ENCODE measurements at regions not wholly inside any gene's neighbourhood (a gene's known extent, or its start where the extent isn't known, plus 50 kb on each side); places are given as distances from the start of the nearest gene placed in this dataset.

- Histone ChIP-seq H3K4me1 (ENCODE audit: insufficient read depth, low read length, severe bottlenecking) (no peaks in the 10 kb centered on the region), H3K27ac (ENCODE audit: low read depth, low read length, poor library complexity, severe bottlenecking) (no peak overlapping the region), H2AFZ (ENCODE audit: low read length) (0 out of 2 replicates have a peak overlapping the region, but pooled peaks have one; percentile 49), H3F3A (ENCODE audit: insufficient read depth, low read length) (no peaks in the 10 kb centered on the region), H3K36me3 (ENCODE audit: insufficient read depth, low read length) (no peaks in the 10 kb centered on the region), H3K79me2 (ENCODE audit: insufficient read depth, low read length) (no peaks in the 10 kb centered on the region), H3K27me3 (ENCODE audit: insufficient read depth, low read length) (no peaks in the 10 kb centered on the region), H4K20me1 (ENCODE audit: insufficient read depth, low read length) (no peaks in the 10 kb centered on the region), H3K4me3 (ENCODE audit: low read depth, low read length, poor library complexity, severe bottlenecking) (no peak overlapping the region), H3K9me3 (ENCODE audit: low read length) (no peaks in the 10 kb centered on the region), H3K9ac (ENCODE audit: low read length) (no peak overlapping the region), H3K4me2 (ENCODE audit: low read length) (no peak overlapping the region), H3K9me2 (ENCODE audit: low read depth, low read length) (no peaks in the 10 kb centered on the region)
- TF ChIP-seq CTCF (IDR thresholded peaks at IDR 0.05; ENCODE audit: low read length) (no peak), EZH2 (IDR thresholded peaks at IDR 0.05; ENCODE audit: borderline replicate concordance, low read length) (no peak)
Observed at GRCh38 chr5:40308867-40309266, 370.8 kb upstream of the PTGER4 start.

GRCh38 chr5:40307920-40308319, 371.8 kb upstream of the PTGER4 start:
- no peak for TF ChIP-seq EZH2 (IDR thresholded peaks at IDR 0.05; ENCODE audit: borderline replicate concordance, low read length)
- Histone ChIP-seq H3K27me3 (ENCODE audit: insufficient read depth, low read length) (no peaks in the 10 kb centered on the region), H3K9me3 (ENCODE audit: low read length) (no peaks in the 10 kb centered on the region), H3K4me2 (ENCODE audit: low read length) (no peak overlapping the region), H3K9ac (ENCODE audit: low read length) (no peak overlapping the region), H4K20me1 (ENCODE audit: insufficient read depth, low read length) (no peaks in the 10 kb centered on the region), H3K27ac (ENCODE audit: low read depth, low read length, poor library complexity, severe bottlenecking) (no peak overlapping the region), H2AFZ (ENCODE audit: low read length) (no peak overlapping the region), H3K4me3 (ENCODE audit: low read depth, low read length, poor library complexity, severe bottlenecking) (no peak overlapping the region), H3K79me2 (ENCODE audit: insufficient read depth, low read length) (no peaks in the 10 kb centered on the region), H3K9me2 (ENCODE audit: low read depth, low read length) (no peaks in the 10 kb centered on the region), H3K4me1 (ENCODE audit: insufficient read depth, low read length, severe bottlenecking) (no peaks in the 10 kb centered on the region), H3K36me3 (ENCODE audit: insufficient read depth, low read length) (no peaks in the 10 kb centered on the region), H3F3A (ENCODE audit: insufficient read depth, low read length) (no peaks in the 10 kb centered on the region)

GRCh38 chr5:40306869-40307487, 372.7 kb upstream of the PTGER4 start:
- no peak overlapping the region for H3K4me2 ChIP-seq (ENCODE audit: low read length)
- no peaks in the 10 kb centered on the region for H3K27me3 ChIP-seq (ENCODE audit: insufficient read depth, low read length)
- H3F3A ChIP-seq (ENCODE audit: insufficient read depth, low read length) = no peaks in the 10 kb centered on the region
- TF ChIP-seq EZH2 (IDR thresholded peaks at IDR 0.05; ENCODE audit: borderline replicate concordance, low read length) (no peak), CTCF (IDR thresholded peaks at IDR 0.05; ENCODE audit: low read length) (no peak)
- no peaks in the 10 kb centered on the region for H3K36me3 ChIP-seq (ENCODE audit: insufficient read depth, low read length)
- H3K9me2 ChIP-seq (ENCODE audit: low read depth, low read length) = no peaks in the 10 kb centered on the region
- no peak overlapping the region for H3K4me3 ChIP-seq (ENCODE audit: low read depth, low read length, poor library complexity, severe bottlenecking)
- H4K20me1 ChIP-seq (ENCODE audit: insufficient read depth, low read length) = no peaks in the 10 kb centered on the region
- H3K9ac ChIP-seq (ENCODE audit: low read length) = no peak overlapping the region
- H3K27ac ChIP-seq (ENCODE audit: low read depth, low read length, poor library complexity, severe bottlenecking) = no peak overlapping the region
- no peaks in the 10 kb centered on the region for H3K4me1 ChIP-seq (ENCODE audit: insufficient read depth, low read length, severe bottlenecking)
- no peaks in the 10 kb centered on the region for H3K79me2 ChIP-seq (ENCODE audit: insufficient read depth, low read length)
- no peak overlapping the region for H2AFZ ChIP-seq (ENCODE audit: low read length)
- H3K9me3 ChIP-seq (ENCODE audit: low read length) = no peaks in the 10 kb centered on the region

GRCh38 chr5:40292006-40292405, 387.7 kb upstream of the PTGER4 start:
- Histone ChIP-seq H3F3A (ENCODE audit: insufficient read depth, low read length) (no peaks in the 10 kb centered on the region), H3K27ac (ENCODE audit: low read depth, low read length, poor library complexity, severe bottlenecking) (no peak overlapping the region), H3K4me1 (ENCODE audit: insufficient read depth, low read length, severe bottlenecking) (no peaks in the 10 kb centered on the region), H2AFZ (ENCODE audit: low read length) (no peak overlapping the region), H3K79me2 (ENCODE audit: insufficient read depth, low read length) (no peaks in the 10 kb centered on the region), H3K36me3 (ENCODE audit: insufficient read depth, low read length) (no peaks in the 10 kb centered on the region), H3K4me3 (ENCODE audit: low read depth, low read length, poor library complexity, severe bottlenecking) (no peak overlapping the region), H3K9ac (ENCODE audit: low read length) (no peak overlapping the region), H3K9me3 (ENCODE audit: low read length) (no peaks in the 10 kb centered on the region), H3K27me3 (ENCODE audit: insufficient read depth, low read length) (no peaks in the 10 kb centered on the region), H3K4me2 (ENCODE audit: low read length) (no peak overlapping the region), H4K20me1 (ENCODE audit: insufficient read depth, low read length) (no peaks in the 10 kb centered on the region), H3K9me2 (ENCODE audit: low read depth, low read length) (peaks cover 3% of the 10 kb centered on the region; the same call in 1 of the 2 replicates)
- TF ChIP-seq EZH2 (IDR thresholded peaks at IDR 0.05; ENCODE audit: borderline replicate concordance, low read length) (no peak), CTCF (IDR thresholded peaks at IDR 0.05; ENCODE audit: low read length) (no peak)
